Esophagus muscularis mucosa (tissue), 4 donors: ENCODE measurements at regions not wholly inside any gene's neighbourhood (a gene's known extent, or its start where the extent isn't known, plus 50 kb on each side); places are given as distances from the start of the nearest gene placed in this dataset.

Source experiments
- DNase-seq: peaks from one replicate; pipeline ENCODE4 v3.0.0-alpha.2; 2017; ENCODE audit errors: extremely low spot score
- H3K27ac ChIP-seq, 4 donors: fragments of 200-600 bp; sonication (generic); replicated peaks in 1 of 4; 1 replicate in 3 of 4; 2 replicates in 1 of 4; pipeline ENCODE4 v1.5.1; 2016 to 2019; ENCODE audit warnings: mild to moderate bottlenecking in 1 of 4
- H3K27me3 ChIP-seq, 4 donors: fragments of 200-600 bp; sonication (generic); one replicate each; pipeline versions ENCODE4 v1.5.1 to v1.6.0; 2016 to 2019
- H3K36me3 ChIP-seq, 4 donors: fragments of 200-600 bp; sonication (generic); one replicate each; pipeline ENCODE4 v1.5.1; 2016 to 2019
- H3K4me1 ChIP-seq, 4 donors: fragments of 200-600 bp; sonication (generic); one replicate each; pipeline ENCODE4 v1.5.1; 2016 to 2019
- H3K4me3 ChIP-seq, 4 donors: fragments of 200-600 bp; sonication (generic); 1 replicate in 2 of 4; 2 replicates in 2 of 4; pipeline ENCODE4 v1.5.1; 2016 to 2019; ENCODE audit warnings: mild to moderate bottlenecking in 4 of 4, moderate library complexity in 1 of 4
- H3K9me3 ChIP-seq, 4 donors: fragments of 200-600 bp; sonication (generic); 1 replicate in 3 of 4; 2 replicates in 1 of 4; pipeline ENCODE4 v1.5.1; 2016 to 2019
- EP300 ChIP-seq: sonication (generic); formaldehyde crosslinking; IDR thresholded peaks from one replicate; pipeline ENCODE4 v1.6.1; 2017; ENCODE audit warnings: antibody characterized with exemption
- POLR2A ChIP-seq: fragments of 450-650 bp; IDR thresholded peaks from one replicate; pipeline ENCODE4 v1.6.1; 2017; ENCODE audit warnings: antibody characterized with exemption, moderate library complexity, mild to moderate bottlenecking, low read depth
- POLR2AphosphoS5 ChIP-seq, 2 donors: sonication (generic); formaldehyde crosslinking; IDR thresholded peaks; one replicate each; pipeline ENCODE4 v1.6.1; 2017; ENCODE audit warnings: antibody characterized with exemption in 2 of 2
- WGBS: methylation state at CpG from one replicate; pipeline ENCODE4 v1.1.5; 2018; 5-methylcytosine and 5-hydroxymethylcytosine counted together
- intact Hi-C: fragments of 100-400 bp; cut with DNase I; formaldehyde crosslinking; loops from one replicate; pipeline ENCODE4 v1.15.1; 2023
- TF ChIP-seq, protein P1 (sequence below), 3 experiments: fragments of 200-600 bp in 2 of 3; fragments of 450-650 bp in 1 of 3; sonication (generic) in 2 of 3; IDR thresholded peaks; one replicate each; pipeline ENCODE4 v1.5.1; 2017 to 2019; ENCODE audit warnings: antibody characterized with exemption in 3 of 3, mild to moderate bottlenecking in 2 of 3, moderate library complexity in 1 of 3

DNA sequence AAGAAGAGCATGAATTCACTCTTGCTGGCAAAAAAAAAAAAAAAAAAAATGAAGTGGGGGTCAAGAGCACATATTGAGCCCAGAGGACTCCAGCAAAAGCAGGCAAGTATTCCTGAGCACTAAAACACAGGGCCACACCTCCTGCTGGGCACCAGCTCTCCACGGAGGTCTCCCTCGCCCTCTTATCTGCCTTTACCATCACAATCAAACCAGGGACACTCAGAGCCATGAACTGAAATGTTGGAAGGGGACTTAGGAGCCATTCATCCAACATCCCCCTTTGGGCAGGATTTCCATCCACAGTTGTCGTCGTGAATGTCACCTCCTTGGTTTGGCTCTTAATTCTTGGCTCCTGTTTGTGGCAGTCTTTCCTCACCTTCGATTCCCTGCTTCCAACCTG, 89.8 kb upstream of the GNAO1 start:
- Histone ChIP-seq H3K9me3 (no peaks in the 10 kb centered on the region), H3K36me3 (no peaks in the 10 kb centered on the region), H3K4me3 (peak overlapping the region in 1 of 4 donors; percentile 21), H3K4me1 (peaks cover 6 to 17% (median 14%) of the 10 kb centered on the region in 4 donors), H3K27me3 (peaks cover 0 to 3% (median 0%) of the 10 kb centered on the region in 4 donors), H3K27ac (no peak overlapping the region)
- TF ChIP-seq, protein P1, sequence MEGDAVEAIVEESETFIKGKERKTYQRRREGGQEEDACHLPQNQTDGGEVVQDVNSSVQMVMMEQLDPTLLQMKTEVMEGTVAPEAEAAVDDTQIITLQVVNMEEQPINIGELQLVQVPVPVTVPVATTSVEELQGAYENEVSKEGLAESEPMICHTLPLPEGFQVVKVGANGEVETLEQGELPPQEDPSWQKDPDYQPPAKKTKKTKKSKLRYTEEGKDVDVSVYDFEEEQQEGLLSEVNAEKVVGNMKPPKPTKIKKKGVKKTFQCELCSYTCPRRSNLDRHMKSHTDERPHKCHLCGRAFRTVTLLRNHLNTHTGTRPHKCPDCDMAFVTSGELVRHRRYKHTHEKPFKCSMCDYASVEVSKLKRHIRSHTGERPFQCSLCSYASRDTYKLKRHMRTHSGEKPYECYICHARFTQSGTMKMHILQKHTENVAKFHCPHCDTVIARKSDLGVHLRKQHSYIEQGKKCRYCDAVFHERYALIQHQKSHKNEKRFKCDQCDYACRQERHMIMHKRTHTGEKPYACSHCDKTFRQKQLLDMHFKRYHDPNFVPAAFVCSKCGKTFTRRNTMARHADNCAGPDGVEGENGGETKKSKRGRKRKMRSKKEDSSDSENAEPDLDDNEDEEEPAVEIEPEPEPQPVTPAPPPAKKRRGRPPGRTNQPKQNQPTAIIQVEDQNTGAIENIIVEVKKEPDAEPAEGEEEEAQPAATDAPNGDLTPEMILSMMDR (IDR thresholded peaks at IDR 0.05), result no peak
- TF ChIP-seq POLR2A (no peak), EP300 (no peak), POLR2AphosphoS5 (IDR thresholded peaks at IDR 0.05) (no peak)
- intact Hi-C loops, result no loop called here
- WGBS, result 66% methylated on average over 5 of the region's 5 CpGs
- DNase-seq, result peak; percentile 45

DNA sequence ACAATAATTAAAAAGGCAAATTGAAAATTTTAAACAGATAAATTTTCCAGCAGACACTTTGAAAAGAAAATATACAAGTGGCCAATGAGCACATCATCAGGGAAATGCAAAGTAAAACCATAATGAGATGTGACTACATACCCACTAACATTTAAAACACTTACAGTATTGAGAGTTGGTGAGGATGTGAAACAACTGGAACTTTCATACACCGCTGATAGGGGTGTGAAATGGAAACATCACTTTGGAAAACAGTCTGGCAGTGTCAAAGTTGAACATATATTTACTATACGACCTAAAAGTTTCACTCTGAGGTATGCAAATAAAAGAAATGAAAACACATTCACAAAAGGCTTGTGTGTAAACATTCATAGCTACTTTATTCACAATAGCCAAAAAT, 94.0 kb upstream of the GNAO1 start:
- Histone ChIP-seq H3K27me3 (peaks cover 0 to 3% (median 0%) of the 10 kb centered on the region in 4 donors), H3K4me3 (no peak overlapping the region), H3K27ac (no peak overlapping the region), H3K4me1 (peaks cover 6 to 11% (median 9%) of the 10 kb centered on the region in 4 donors), H3K36me3 (no peaks in the 10 kb centered on the region), H3K9me3 (no peaks in the 10 kb centered on the region)
- no peak for DNase-seq
- intact Hi-C loops, result no loop called here
- WGBS, result 52% methylated on average over 2 of the region's 2 CpGs
- no peak for TF ChIP-seq POLR2A
- TF ChIP-seq EP300, result no peak
- TF ChIP-seq, protein P1 (IDR thresholded peaks at IDR 0.05), result no peak
- no peak for TF ChIP-seq POLR2AphosphoS5 (IDR thresholded peaks at IDR 0.05)

GRCh38 chr16:56094231-56094630, 97.1 kb upstream of the GNAO1 start:
- H3K9me3 ChIP-seq, result no peaks in the 10 kb centered on the region
- no peak for DNase-seq
- H3K36me3 ChIP-seq, result no peaks in the 10 kb centered on the region
- no CpG with 5 or more reads among the region's 1 CpG for whole genome bisulfite sequencing
- H3K4me3 ChIP-seq, result no peak overlapping the region
- intact Hi-C loops, result no loop called here
- no peaks in the 10 kb centered on the region for H3K4me1 ChIP-seq
- peaks cover 0 to 3% (median 0%) of the 10 kb centered on the region in 4 donors for H3K27me3 ChIP-seq
- no peak for TF ChIP-seq POLR2A
- TF ChIP-seq EP300, result no peak
- TF ChIP-seq, protein P1 (IDR thresholded peaks at IDR 0.05), result no peak
- TF ChIP-seq POLR2AphosphoS5 (IDR thresholded peaks at IDR 0.05), result no peak
- H3K27ac ChIP-seq, result no peak overlapping the region

DNA sequence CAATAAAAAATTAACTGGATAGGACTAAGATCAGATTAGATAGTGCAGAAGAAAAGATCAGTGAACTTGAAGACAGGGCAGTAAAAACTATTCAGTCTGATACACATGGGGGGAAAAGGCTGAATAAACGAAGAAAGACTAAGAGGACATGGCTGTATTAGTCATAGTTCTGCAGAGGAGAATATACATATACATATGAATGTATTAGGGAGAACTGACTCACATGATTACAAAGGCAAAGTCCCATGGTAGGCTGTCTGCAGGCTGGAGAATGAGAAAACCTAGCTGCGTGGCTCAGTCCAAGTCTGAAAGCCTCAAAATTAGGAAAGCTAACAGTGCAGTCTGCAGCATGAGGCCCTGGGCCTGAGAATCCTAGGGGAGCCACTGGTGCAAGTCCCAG, 98.2 kb upstream of the GNAO1 start:
- no peak overlapping the region for H3K27ac ChIP-seq
- H3K36me3 ChIP-seq, result no peaks in the 10 kb centered on the region
- H3K4me3 ChIP-seq, result no peak overlapping the region
- intact Hi-C loops, result no loop called here
- no peaks in the 10 kb centered on the region for H3K4me1 ChIP-seq
- no peak for TF ChIP-seq POLR2A
- TF ChIP-seq EP300, result no peak
- no peak for TF ChIP-seq POLR2AphosphoS5 (IDR thresholded peaks at IDR 0.05)
- TF ChIP-seq, protein P1 (IDR thresholded peaks at IDR 0.05), result no peak
- 79% methylated on average over 2 of the region's 2 CpGs for WGBS
- no peaks in the 10 kb centered on the region for H3K9me3 ChIP-seq
- H3K27me3 ChIP-seq, result peaks cover 0 to under 1% (median 0%) of the 10 kb centered on the region in 4 donors
- no peak for DNase-seq

- H3K9me3 ChIP-seq, result no peaks in the 10 kb centered on the region
- H3K36me3 ChIP-seq, result no peaks in the 10 kb centered on the region
- no peaks in the 10 kb centered on the region for H3K27me3 ChIP-seq
- no peak for DNase-seq
- TF ChIP-seq EP300 (no peak), POLR2AphosphoS5 (IDR thresholded peaks at IDR 0.05) (no peak)
- TF ChIP-seq, protein P1 (IDR thresholded peaks at IDR 0.05), result no peak
- no peak overlapping the region for H3K4me3 ChIP-seq
- H3K4me1 ChIP-seq, result no peaks in the 10 kb centered on the region
- intact Hi-C loops, result no loop called here
- WGBS, result 75% methylated on average over 2 of the region's 2 CpGs
- no peak overlapping the region for H3K27ac ChIP-seq
These were observed 101.2 kb upstream of the GNAO1 start for GRCh38 chr16:56090076-56090475.
